Keratinocyte (primary cell): ENCODE measurements at regions not wholly inside any gene's neighbourhood (a gene's known extent, or its start where the extent isn't known, plus 50 kb on each side); places are given as distances from the start of the nearest gene placed in this dataset.

Experiments used
- EZH2 ChIP-seq: IDR thresholded peaks from one replicate; pipeline ENCODE4 v1.6.1; 2012; ENCODE audit warnings: inconsistent platforms, mild to moderate bottlenecking, low read length, moderate library complexity
- TF ChIP-seq, protein P1 (sequence below), 3 experiments: IDR thresholded peaks in 1 of 3; conservative IDR thresholded peaks in 1 of 3; optimal IDR thresholded peaks in 1 of 3; 2 replicates in 2 of 3; 3 replicates in 1 of 3; pipeline versions ENCODE3 to v1.5.1; 2011; ENCODE audit warnings: low read length in 3 of 3, mild to moderate bottlenecking in 3 of 3, moderate library complexity in 2 of 3, control low read depth in 1 of 3, inconsistent platforms in 1 of 3; ENCODE audit not compliant: insufficient read depth in 2 of 3; ENCODE audit errors: extremely low read depth in 1 of 3

DNA sequence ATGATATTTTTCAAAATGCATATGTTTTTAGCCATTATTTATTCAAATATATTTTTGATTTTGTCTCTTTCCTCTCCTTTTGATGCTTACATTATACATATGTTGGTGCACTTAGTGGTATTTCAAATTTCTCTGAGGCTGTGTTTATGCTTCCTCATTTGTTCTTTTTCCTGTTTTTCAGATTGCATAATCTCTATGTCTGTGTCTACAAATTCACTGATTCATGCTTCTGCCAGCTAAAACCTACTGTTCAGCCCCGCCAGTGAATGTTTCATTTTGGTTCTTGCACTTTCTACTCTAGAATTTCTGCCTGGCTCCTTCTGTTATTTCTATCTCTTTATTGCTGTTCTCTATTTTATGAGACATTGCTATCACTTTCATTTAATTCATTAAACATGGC lies 951.7 kb upstream of the CNTNAP5 start:
- TF ChIP-seq, protein P1, sequence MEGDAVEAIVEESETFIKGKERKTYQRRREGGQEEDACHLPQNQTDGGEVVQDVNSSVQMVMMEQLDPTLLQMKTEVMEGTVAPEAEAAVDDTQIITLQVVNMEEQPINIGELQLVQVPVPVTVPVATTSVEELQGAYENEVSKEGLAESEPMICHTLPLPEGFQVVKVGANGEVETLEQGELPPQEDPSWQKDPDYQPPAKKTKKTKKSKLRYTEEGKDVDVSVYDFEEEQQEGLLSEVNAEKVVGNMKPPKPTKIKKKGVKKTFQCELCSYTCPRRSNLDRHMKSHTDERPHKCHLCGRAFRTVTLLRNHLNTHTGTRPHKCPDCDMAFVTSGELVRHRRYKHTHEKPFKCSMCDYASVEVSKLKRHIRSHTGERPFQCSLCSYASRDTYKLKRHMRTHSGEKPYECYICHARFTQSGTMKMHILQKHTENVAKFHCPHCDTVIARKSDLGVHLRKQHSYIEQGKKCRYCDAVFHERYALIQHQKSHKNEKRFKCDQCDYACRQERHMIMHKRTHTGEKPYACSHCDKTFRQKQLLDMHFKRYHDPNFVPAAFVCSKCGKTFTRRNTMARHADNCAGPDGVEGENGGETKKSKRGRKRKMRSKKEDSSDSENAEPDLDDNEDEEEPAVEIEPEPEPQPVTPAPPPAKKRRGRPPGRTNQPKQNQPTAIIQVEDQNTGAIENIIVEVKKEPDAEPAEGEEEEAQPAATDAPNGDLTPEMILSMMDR (optimal IDR thresholded peaks at IDR 0.05 in 1 of 3, IDR thresholded peaks at IDR 0.05 in 1 of 3, conservative IDR thresholded peaks at IDR 0.05 in 1 of 3; ENCODE audit: extremely low read depth in 1 of 3, insufficient read depth in 2 of 3, low read length in 3 of 3): no peak
- no peak for TF ChIP-seq EZH2
